ENCODE measurements at regions not wholly inside any gene's neighbourhood (a gene's known extent, or its start where the extent isn't known, plus 50 kb on each side); places are given as distances from the start of the nearest gene placed in this dataset.

- no peaks in the 10 kb centered on the region for H3K9me2 ChIP-seq
- no peak overlapping the region for H3K4me3 ChIP-seq (ENCODE audit: low read depth in 2 of 2, low read length in 1 of 2)
- DNase-seq: no peak
- H2AFZ ChIP-seq (ENCODE audit: low read depth): no peak overlapping the region
- no peaks in the 10 kb centered on the region for H3K36me3 ChIP-seq (replicated peaks in 1 of 2; ENCODE audit: control insufficient read depth in 1 of 2, insufficient read depth in 2 of 2, low read length in 1 of 2)
- no peaks in the 10 kb centered on the region for H3K4me1 ChIP-seq (ENCODE audit: control insufficient read depth in 1 of 2, insufficient read depth in 2 of 2, low read depth in 1 of 2, low read length in 1 of 2)
- H3K27me3 ChIP-seq (ENCODE audit: insufficient read depth): no peaks in the 10 kb centered on the region
- H3K9me3 ChIP-seq: no peaks in the 10 kb centered on the region
- no peak for TF ChIP-seq TEAD4 (IDR thresholded peaks at IDR 0.05; ENCODE audit: borderline replicate concordance, insufficient read depth)
- no peak for TF ChIP-seq POLR2AphosphoS5 (IDR thresholded peaks at IDR 0.05; ENCODE audit: low read depth, low read length)
- TF ChIP-seq RXRA (IDR thresholded peaks at IDR 0.05; ENCODE audit: borderline replicate concordance, low read depth): no peak
- TF ChIP-seq USF2 (IDR thresholded peaks at IDR 0.05; ENCODE audit: borderline replicate concordance, low read depth, low read length): no peak
- no peak for TF ChIP-seq ELF1 (IDR thresholded peaks at IDR 0.05)
- TF ChIP-seq CTCF (IDR thresholded peaks at IDR 0.05): no peak
- no peak for TF ChIP-seq GATA2 (CRISPR knock-in tag; IDR thresholded peaks at IDR 0.05)
- TF ChIP-seq, protein P1, sequence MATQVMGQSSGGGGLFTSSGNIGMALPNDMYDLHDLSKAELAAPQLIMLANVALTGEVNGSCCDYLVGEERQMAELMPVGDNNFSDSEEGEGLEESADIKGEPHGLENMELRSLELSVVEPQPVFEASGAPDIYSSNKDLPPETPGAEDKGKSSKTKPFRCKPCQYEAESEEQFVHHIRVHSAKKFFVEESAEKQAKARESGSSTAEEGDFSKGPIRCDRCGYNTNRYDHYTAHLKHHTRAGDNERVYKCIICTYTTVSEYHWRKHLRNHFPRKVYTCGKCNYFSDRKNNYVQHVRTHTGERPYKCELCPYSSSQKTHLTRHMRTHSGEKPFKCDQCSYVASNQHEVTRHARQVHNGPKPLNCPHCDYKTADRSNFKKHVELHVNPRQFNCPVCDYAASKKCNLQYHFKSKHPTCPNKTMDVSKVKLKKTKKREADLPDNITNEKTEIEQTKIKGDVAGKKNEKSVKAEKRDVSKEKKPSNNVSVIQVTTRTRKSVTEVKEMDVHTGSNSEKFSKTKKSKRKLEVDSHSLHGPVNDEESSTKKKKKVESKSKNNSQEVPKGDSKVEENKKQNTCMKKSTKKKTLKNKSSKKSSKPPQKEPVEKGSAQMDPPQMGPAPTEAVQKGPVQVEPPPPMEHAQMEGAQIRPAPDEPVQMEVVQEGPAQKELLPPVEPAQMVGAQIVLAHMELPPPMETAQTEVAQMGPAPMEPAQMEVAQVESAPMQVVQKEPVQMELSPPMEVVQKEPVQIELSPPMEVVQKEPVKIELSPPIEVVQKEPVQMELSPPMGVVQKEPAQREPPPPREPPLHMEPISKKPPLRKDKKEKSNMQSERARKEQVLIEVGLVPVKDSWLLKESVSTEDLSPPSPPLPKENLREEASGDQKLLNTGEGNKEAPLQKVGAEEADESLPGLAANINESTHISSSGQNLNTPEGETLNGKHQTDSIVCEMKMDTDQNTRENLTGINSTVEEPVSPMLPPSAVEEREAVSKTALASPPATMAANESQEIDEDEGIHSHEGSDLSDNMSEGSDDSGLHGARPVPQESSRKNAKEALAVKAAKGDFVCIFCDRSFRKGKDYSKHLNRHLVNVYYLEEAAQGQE (IDR thresholded peaks at IDR 0.05; ENCODE audit: low read depth, low read length): no peak
- TF ChIP-seq, protein P2, sequence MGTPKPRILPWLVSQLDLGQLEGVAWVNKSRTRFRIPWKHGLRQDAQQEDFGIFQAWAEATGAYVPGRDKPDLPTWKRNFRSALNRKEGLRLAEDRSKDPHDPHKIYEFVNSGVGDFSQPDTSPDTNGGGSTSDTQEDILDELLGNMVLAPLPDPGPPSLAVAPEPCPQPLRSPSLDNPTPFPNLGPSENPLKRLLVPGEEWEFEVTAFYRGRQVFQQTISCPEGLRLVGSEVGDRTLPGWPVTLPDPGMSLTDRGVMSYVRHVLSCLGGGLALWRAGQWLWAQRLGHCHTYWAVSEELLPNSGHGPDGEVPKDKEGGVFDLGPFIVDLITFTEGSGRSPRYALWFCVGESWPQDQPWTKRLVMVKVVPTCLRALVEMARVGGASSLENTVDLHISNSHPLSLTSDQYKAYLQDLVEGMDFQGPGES (IDR thresholded peaks at IDR 0.05; ENCODE audit: low read depth, low read length): no peak
- H3K9ac ChIP-seq: no peak overlapping the region
- H3F3A ChIP-seq (replicated peaks; ENCODE audit: insufficient read depth): no peaks in the 10 kb centered on the region
- no peak overlapping the region for H3K4me2 ChIP-seq
- H4K20me1 ChIP-seq (ENCODE audit: insufficient read depth): no peaks in the 10 kb centered on the region
- ChIA-PET POLR2A (no interaction called here), CTCF (no interaction called here)
- no peaks in the 10 kb centered on the region for H3K79me2 ChIP-seq (ENCODE audit: insufficient read depth)
- H3K27ac ChIP-seq (ENCODE audit: low read depth in 2 of 2, low read length in 1 of 2): no peak overlapping the region
Measured at GRCh38 chr2:184141866-184142265, 456.5 kb upstream of the ZNF804A start.

- DNase-seq: no peak
- POLR2A ChIA-PET: no interaction called here
- H3K4me2 ChIP-seq: no peak overlapping the region
- TF ChIP-seq USF2 (IDR thresholded peaks at IDR 0.05; ENCODE audit: borderline replicate concordance, low read depth, low read length) (no peak), CTCF (IDR thresholded peaks at IDR 0.05) (no peak), JUND (IDR thresholded peaks at IDR 0.05) (no peak), USF1 (IDR thresholded peaks at IDR 0.05; ENCODE audit: borderline replicate concordance, low read depth) (no peak), GABPA (IDR thresholded peaks at IDR 0.05; ENCODE audit: low read depth) (no peak), CHD2 (IDR thresholded peaks at IDR 0.05; ENCODE audit: low read length, partially characterized antibody) (no peak), TCF12 (IDR thresholded peaks at IDR 0.05) (no peak), RFX5 (IDR thresholded peaks at IDR 0.05; ENCODE audit: low read length) (no peak), TAF1 (IDR thresholded peaks at IDR 0.05; ENCODE audit: borderline replicate concordance, low read depth, low read length) (no peak)
Measured at GRCh38 chr2:184154438-184154837, 443.9 kb upstream of the ZNF804A start.

More at GRCh38 chr2:184154438-184154837, 443.9 kb upstream of the ZNF804A start:
- Histone ChIP-seq H3K4me1 (ENCODE audit: control insufficient read depth in 1 of 2, insufficient read depth in 2 of 2, low read depth in 1 of 2, low read length in 1 of 2) (no peaks in the 10 kb centered on the region; a peak in 1 of 4 replicates), H3F3A (replicated peaks; ENCODE audit: insufficient read depth) (no peaks in the 10 kb centered on the region), H3K27ac (ENCODE audit: low read depth in 2 of 2, low read length in 1 of 2) (no peak overlapping the region), H3K4me3 (ENCODE audit: low read depth in 2 of 2, low read length in 1 of 2) (no peak overlapping the region), H3K79me2 (ENCODE audit: insufficient read depth) (no peaks in the 10 kb centered on the region), H3K27me3 (ENCODE audit: insufficient read depth) (no peaks in the 10 kb centered on the region), H3K9me2 (no peaks in the 10 kb centered on the region), H3K9ac (no peak overlapping the region), H3K36me3 (replicated peaks in 1 of 2; ENCODE audit: control insufficient read depth in 1 of 2, insufficient read depth in 2 of 2, low read length in 1 of 2) (no peaks in the 10 kb centered on the region), H3K9me3 (no peaks in the 10 kb centered on the region), H2AFZ (ENCODE audit: low read depth) (no peak overlapping the region), H4K20me1 (ENCODE audit: insufficient read depth) (no peaks in the 10 kb centered on the region)
- CTCF ChIA-PET: interaction anchor here (0.6 kb wide), 1 partner anchor 318 kb away, joined by 3 read pairs; no protein-coding TSS in a partner anchor
- WGBS (ENCODE audit: low lambda C conversion rate): 70% methylated on average over 2 of the region's 2 CpGs

All from SK-N-SH (cell line).